Keratinocyte (primary cell): ENCODE measurements at regions not wholly inside any gene's neighbourhood (a gene's known extent, or its start where the extent isn't known, plus 50 kb on each side); places are given as distances from the start of the nearest gene placed in this dataset.

ENCODE experiments used
- DNase-seq: peaks from one replicate; pipeline ENCODE4 v3.0.0-alpha.2; 2011; ENCODE audit warnings: low read depth, missing footprints, low spot score
- FAIRE-seq: peaks from 2 replicates; lab custom pipeline; 2011; peaks lifted over from hg19 to GRCh38; lab: Jason Lieb, UNC
- H2AFZ ChIP-seq: 2 replicates; pipeline ENCODE4 v1.6.0; 2012; ENCODE audit warnings: low read length, control low read depth, inconsistent platforms; ENCODE audit not compliant: control insufficient read depth
- H3K27ac ChIP-seq: 2 replicates; pipeline ENCODE4 v1.5.1; 2011; ENCODE audit warnings: low read length; ENCODE audit not compliant: control insufficient read depth, insufficient read depth
- H3K27me3 ChIP-seq: 3 replicates; pipeline ENCODE4 v1.6.0; 2011; ENCODE audit warnings: low read length; ENCODE audit not compliant: control insufficient read depth, insufficient read depth; ENCODE audit errors: extremely low read depth
- H3K36me3 ChIP-seq, 2 experiments: 2 replicates in 1 of 2; 3 replicates in 1 of 2; pipeline ENCODE4 v1.5.1; 2011; ENCODE audit warnings: low read length in 2 of 2, mild to moderate bottlenecking in 1 of 2; ENCODE audit not compliant: control insufficient read depth in 2 of 2, insufficient read depth in 2 of 2; ENCODE audit errors: extremely low read depth in 1 of 2
- H3K4me1 ChIP-seq: 3 replicates; pipeline ENCODE4 v1.5.1; 2011; ENCODE audit warnings: low read length; ENCODE audit not compliant: control insufficient read depth, insufficient read depth; ENCODE audit errors: extremely low read depth
- H3K4me2 ChIP-seq: 3 replicates; pipeline ENCODE4 v1.6.0; 2011; ENCODE audit warnings: low read depth, low read length; ENCODE audit not compliant: control insufficient read depth, insufficient read depth; ENCODE audit errors: extremely low read depth
- H3K4me3 ChIP-seq, 3 experiments: fragments of 200-600 bp in 1 of 3; sonication (generic) in 1 of 3; 2 replicates in 2 of 3; 3 replicates in 1 of 3; pipeline ENCODE4 v1.5.1; 2011 to 2016; ENCODE audit warnings: low read length in 3 of 3, mild to moderate bottlenecking in 3 of 3, control low read depth in 2 of 3, inconsistent platforms in 1 of 3, low read depth in 1 of 3, mixed read lengths in 1 of 3, mixed run types in 1 of 3, moderate library complexity in 1 of 3; ENCODE audit not compliant: control insufficient read depth in 2 of 3, insufficient read depth in 2 of 3; ENCODE audit errors: extremely low read depth in 1 of 3
- H3K79me2 ChIP-seq: 2 replicates; pipeline ENCODE4 v1.6.0; 2012; ENCODE audit warnings: low read length; ENCODE audit not compliant: control insufficient read depth, insufficient read depth
- H3K9ac ChIP-seq: 3 replicates; pipeline ENCODE4 v1.6.0; 2011; ENCODE audit warnings: low read length; ENCODE audit not compliant: control insufficient read depth, insufficient read depth; ENCODE audit errors: extremely low read depth
- H3K9me1 ChIP-seq: 3 replicates; pipeline ENCODE4 v1.6.0; 2011; ENCODE audit warnings: low read length; ENCODE audit not compliant: control insufficient read depth, insufficient read depth; ENCODE audit errors: extremely low read depth
- H3K9me3 ChIP-seq: 2 replicates; pipeline ENCODE4 v1.5.1; 2012; ENCODE audit warnings: low read depth, low read length; ENCODE audit not compliant: control insufficient read depth
- H4K20me1 ChIP-seq: 3 replicates; pipeline ENCODE4 v1.6.0; 2011; ENCODE audit warnings: low read length; ENCODE audit not compliant: control insufficient read depth, insufficient read depth; ENCODE audit errors: extremely low read depth
- EZH2 ChIP-seq: IDR thresholded peaks from one replicate; pipeline ENCODE4 v1.6.1; 2012; ENCODE audit warnings: inconsistent platforms, mild to moderate bottlenecking, low read length, moderate library complexity
- dilution Hi-C: fragments of 300-500 bp; cut with MboI; formaldehyde crosslinking; loops from one replicate; pipeline ENCODE4 v1.7.0; 2020; ENCODE audit warnings: low sequenced_read_pairs; ENCODE audit not compliant: extremely low pct_ligation_motif_present
- TF ChIP-seq, protein P1 (sequence below), 3 experiments: IDR thresholded peaks in 1 of 3; conservative IDR thresholded peaks in 1 of 3; optimal IDR thresholded peaks in 1 of 3; 2 replicates in 2 of 3; 3 replicates in 1 of 3; pipeline versions ENCODE3 to v1.5.1; 2011; ENCODE audit warnings: low read length in 3 of 3, mild to moderate bottlenecking in 3 of 3, moderate library complexity in 2 of 3, control low read depth in 1 of 3, inconsistent platforms in 1 of 3; ENCODE audit not compliant: insufficient read depth in 2 of 3; ENCODE audit errors: extremely low read depth in 1 of 3

DNA sequence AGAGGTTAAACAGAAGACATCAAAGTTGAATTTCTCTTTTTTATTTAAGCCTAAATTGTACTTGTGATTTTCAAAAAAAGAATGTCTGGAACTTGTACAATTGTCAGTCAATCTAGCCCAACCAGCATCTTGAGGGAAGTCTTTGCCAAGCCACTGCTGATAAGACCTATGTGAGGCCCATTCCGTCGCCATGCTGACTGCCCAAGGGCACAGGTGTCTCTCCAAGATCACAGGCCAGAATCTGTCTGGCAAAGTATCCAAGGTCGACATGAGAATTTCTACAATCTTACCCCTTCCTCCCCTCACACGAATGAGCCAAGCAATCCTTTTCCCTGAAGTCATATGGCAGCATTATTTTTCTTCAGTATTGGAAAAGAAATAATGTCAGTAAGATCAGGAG is 614.5 kb downstream of the CBLN4 start:
- no peaks in the 10 kb centered on the region for H4K20me1 ChIP-seq
- H3K27ac ChIP-seq: no peak overlapping the region
- TF ChIP-seq, protein P1, sequence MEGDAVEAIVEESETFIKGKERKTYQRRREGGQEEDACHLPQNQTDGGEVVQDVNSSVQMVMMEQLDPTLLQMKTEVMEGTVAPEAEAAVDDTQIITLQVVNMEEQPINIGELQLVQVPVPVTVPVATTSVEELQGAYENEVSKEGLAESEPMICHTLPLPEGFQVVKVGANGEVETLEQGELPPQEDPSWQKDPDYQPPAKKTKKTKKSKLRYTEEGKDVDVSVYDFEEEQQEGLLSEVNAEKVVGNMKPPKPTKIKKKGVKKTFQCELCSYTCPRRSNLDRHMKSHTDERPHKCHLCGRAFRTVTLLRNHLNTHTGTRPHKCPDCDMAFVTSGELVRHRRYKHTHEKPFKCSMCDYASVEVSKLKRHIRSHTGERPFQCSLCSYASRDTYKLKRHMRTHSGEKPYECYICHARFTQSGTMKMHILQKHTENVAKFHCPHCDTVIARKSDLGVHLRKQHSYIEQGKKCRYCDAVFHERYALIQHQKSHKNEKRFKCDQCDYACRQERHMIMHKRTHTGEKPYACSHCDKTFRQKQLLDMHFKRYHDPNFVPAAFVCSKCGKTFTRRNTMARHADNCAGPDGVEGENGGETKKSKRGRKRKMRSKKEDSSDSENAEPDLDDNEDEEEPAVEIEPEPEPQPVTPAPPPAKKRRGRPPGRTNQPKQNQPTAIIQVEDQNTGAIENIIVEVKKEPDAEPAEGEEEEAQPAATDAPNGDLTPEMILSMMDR (optimal IDR thresholded peaks at IDR 0.05 in 1 of 3, IDR thresholded peaks at IDR 0.05 in 1 of 3, conservative IDR thresholded peaks at IDR 0.05 in 1 of 3; ENCODE audit: extremely low read depth in 1 of 3, insufficient read depth in 2 of 3, low read length in 3 of 3): no peak
- H3K36me3 ChIP-seq: no peaks in the 10 kb centered on the region
- H3K9me1 ChIP-seq: no peaks in the 10 kb centered on the region
- DNase-seq (no peak), FAIRE-seq (no peak)
- H3K9ac ChIP-seq: no peak overlapping the region
- H3K27me3 ChIP-seq: no peaks in the 10 kb centered on the region
- H3K4me1 ChIP-seq: no peaks in the 10 kb centered on the region
- no peaks in the 10 kb centered on the region for H3K9me3 ChIP-seq
- no peak overlapping the region for H2AFZ ChIP-seq
- no peak overlapping the region for H3K4me2 ChIP-seq
- no peak overlapping the region for H3K4me3 ChIP-seq
- dilution Hi-C loops: no loop called here
- no peaks in the 10 kb centered on the region for H3K79me2 ChIP-seq

DNA sequence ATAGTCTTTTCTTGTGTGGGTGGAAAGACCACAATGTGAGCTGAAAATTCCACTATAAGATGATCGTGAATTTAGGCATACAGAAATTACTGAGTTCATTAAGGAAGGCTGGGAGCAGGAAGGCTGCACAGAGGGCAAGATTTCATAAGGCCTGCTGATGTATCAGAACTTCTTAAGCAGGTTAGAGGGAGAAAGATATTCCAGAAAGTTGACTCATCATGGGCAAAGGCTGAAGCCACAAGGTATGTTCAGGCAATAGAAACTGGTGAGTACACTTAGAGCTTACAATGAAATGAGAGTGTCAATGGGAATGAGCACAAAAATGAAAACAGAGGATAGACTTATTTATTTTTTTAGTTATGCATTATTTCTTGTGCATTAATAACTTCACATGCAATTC is 618.6 kb downstream of the CBLN4 start:
- DNase-seq (no peak), FAIRE-seq (no peak)
- Histone ChIP-seq H3K4me3 (no peak overlapping the region), H3K27ac (no peak overlapping the region), H3K36me3 (no peaks in the 10 kb centered on the region), H3K9me3 (no peaks in the 10 kb centered on the region), H2AFZ (no peak overlapping the region), H3K9ac (no peak overlapping the region), H3K79me2 (no peaks in the 10 kb centered on the region), H4K20me1 (no peaks in the 10 kb centered on the region), H3K9me1 (no peaks in the 10 kb centered on the region), H3K4me2 (no peak overlapping the region), H3K27me3 (no peaks in the 10 kb centered on the region), H3K4me1 (no peaks in the 10 kb centered on the region)
- dilution Hi-C loops: no loop called here
- TF ChIP-seq EZH2: no peak
- TF ChIP-seq, protein P1 (optimal IDR thresholded peaks at IDR 0.05 in 1 of 3, IDR thresholded peaks at IDR 0.05 in 1 of 3, conservative IDR thresholded peaks at IDR 0.05 in 1 of 3; ENCODE audit: extremely low read depth in 1 of 3, insufficient read depth in 2 of 3, low read length in 3 of 3): no peak
